KBM-7 (cell line): ENCODE measurements at regions not wholly inside any gene's neighbourhood (a gene's known extent, or its start where the extent isn't known, plus 50 kb on each side); places are given as distances from the start of the nearest gene placed in this dataset.

Experiments
- DNase-seq: peaks from one replicate; pipeline ENCODE4 v3.0.0-alpha.2; 2015
- in situ Hi-C: fragments of 300-500 bp; cut with MboI; formaldehyde crosslinking; loops from 2 replicates; pipeline ENCODE4 v1.14.3; 2020; ENCODE audit warnings: low sequenced_read_pairs, low pct_unique_long_range_greater_than_20kb, mixed read lengths

DNA sequence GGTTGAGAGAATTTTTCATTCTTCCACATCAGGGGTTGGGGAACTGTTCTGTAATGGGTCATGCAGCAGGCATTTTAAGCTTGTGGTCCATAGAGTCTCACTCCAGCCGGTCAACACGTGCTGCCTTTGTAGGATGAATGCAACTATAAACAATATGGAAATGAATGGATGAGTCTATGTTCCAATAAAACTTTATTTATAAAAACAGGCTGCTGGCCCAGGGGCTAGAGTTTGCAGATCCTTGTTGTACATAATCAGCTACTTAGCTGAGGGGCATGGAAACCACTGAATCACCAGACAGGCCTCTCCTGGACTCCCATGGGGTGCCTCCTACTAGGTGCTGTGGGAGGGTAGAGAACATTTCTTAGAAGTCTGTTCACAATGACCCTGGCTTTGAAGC, 243.4 kb downstream of the BMP7 start:
- in situ Hi-C loops: no loop called here
- DNase-seq: no peak

DNA sequence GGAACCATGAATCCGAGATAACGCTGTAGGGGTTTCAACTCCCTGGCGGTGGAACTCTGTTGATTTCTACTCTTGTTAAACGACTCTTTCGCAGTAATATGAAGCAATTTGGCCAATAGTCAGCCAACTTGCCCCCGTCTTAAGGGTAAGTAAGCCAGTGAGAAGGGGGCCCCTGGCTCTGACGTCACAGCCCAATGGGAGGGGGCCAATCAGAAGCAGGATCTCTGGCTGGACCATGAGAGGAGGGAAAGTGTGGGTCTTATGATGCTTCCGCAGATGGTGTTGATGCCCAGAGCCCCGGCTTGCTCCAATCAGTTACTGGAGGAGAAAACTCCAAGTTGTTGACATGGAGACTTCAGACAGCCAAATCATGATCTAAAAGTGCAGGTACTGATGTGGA, 242.4 kb downstream of the BMP7 start:
- no peak for DNase-seq
- in situ Hi-C loops: no loop called here

DNA sequence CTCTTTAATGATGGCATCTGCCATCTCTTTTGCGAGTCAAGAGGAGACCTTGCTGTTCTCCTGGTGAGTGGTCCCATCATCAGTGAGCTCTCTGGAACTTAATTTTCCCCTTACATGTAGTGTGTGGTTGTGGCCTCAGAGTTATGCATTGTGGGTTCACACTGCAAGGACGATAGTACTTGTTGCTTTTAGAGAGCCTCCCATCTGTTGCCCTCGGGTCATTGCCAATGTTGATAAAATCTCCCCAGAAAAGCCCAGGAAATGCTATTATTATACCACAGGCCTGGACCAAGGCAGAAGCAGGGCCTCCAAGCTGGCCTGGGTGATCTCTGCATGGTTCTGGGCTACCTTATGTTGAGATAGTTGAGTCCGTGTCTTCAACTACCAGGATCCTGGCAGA, 241.6 kb downstream of the BMP7 start:
- in situ Hi-C loops: no loop called here
- no peak for DNase-seq

GRCh38 chr20:57025261-57025660, 241.2 kb downstream of the BMP7 start:
- in situ Hi-C loops: no loop called here
- DNase-seq: no peak

DNA sequence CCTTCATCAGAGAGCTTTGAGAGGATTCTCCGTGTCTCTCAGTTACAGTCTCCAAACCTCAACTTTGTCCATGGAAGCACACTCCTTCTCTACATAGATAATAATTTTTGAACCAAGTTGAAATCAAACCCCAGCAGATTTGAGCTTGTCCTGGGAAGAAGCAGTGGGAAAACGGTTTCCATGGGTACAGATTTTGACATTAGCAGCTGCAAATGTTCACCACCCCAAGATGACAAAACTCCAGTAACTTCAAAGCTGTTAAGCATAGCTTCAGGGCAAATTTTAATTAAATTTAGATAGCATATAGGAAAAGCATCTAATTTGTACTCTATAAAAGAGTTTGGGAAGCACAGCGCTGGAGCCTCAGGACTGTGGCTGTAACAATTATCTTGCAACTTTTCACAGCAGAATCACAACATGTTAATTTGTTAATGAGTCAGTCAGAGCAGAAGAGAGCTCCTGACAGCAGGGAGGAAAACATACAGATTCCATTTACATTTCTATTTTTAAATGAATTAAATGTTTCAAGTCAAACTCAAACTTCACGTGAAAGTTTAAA, 240.7 kb downstream of the BMP7 start:
- no peak for DNase-seq
- in situ Hi-C loops: no loop called here

GRCh38 chr20:57027777-57028176, 238.7 kb downstream of the BMP7 start:
- in situ Hi-C loops: no loop called here
- no peak for DNase-seq

DNA sequence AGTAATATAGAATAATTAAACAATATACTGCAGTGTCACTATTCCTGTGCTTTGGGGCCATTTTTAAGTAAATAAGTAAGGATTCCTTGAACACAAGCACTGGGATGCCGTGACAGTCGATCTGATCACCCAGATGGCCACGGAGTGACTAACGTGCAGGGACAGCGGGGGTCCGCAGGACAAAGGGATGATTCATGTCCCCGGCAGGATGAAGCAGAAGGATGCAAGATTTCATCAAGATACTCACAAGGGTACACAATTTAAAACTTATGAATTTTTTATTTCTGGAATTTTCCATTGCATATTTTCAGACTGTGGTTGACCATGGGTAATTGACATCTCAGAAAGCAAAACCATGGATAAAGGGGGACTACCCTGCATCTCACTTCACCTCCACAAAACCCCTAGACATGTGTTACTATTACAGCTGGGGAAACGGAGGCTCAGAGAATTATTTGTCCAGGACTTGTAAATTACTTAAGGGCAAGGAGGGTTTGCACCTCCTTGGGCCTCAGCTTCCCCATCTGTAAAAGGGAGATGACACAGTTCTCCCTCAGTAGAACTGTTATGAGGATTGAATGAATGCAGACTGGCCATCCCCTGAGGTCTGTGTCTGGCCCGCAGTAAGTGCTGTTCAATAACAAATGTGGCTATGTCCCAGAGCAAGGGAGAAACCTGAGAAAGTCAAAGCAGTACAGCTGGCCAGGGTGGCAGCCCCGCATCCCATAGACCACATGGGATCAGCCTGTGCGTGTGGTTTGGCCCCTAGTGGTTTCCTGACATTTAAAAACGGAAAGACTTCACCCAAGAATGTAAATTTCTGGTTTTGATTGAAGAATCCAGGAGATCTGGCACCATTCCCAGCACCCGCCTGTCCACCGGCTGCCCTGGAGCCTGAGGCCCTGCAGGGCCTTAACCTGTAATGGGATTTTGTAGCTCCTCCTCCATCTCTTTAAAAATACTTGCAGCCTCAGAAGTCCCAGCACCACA, 235.5 kb downstream of the BMP7 start:
- in situ Hi-C loops: no loop called here
- DNase-seq: no peak

DNA sequence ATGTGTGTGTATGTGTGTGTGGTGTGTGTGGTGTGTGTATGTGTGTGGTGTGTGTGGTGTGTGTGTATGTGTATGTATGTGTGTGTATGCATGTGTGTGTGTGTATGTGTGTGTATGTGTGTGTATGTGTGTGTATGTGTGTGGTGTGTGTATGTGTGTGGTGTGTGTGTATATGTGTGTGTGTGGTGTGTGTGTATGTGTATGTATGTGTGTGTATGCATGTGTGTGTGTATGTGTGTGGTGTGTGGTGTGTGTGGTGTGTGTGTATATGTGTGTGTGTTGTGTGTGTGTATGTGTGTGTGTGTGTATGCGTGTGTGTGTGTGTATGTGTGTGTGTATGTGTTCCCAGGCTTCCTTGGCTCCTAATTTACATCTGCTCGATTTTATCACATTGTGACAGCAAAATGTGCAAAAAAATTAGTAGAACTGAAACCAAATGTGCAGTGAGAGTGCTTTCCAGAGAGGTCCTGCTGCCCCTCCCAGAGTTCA, 234.5 kb downstream of the BMP7 start:
- in situ Hi-C loops: no loop called here
- DNase-seq: no peak

DNA sequence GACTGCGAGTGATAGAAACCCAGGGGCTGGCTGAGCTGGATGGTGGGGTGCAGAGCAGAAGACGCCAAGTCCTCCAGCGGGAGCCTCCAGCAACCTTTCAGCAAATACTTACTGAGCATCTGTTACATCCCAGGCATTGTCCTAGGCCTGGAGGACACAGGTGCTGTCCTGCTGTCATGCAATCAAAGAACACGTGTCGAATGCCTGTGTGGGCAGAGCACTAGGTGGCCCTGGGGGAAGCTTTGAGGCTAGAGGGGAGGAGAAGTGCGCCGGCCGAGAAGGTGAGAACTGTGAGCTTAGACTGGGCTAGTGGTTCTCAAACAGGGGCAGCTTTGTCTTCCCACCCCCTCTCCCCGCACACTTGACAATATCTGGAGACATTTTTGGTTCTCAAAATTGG, 233.6 kb downstream of the BMP7 start:
- no peak for DNase-seq
- in situ Hi-C loops: no loop called here

GRCh38 chr20:57034001-57034400, 232.4 kb downstream of the BMP7 start:
- in situ Hi-C loops: no loop called here
- no peak for DNase-seq

- in situ Hi-C loops: no loop called here
- no peak for DNase-seq
Measured at GRCh38 chr20:57037689-57038088, 228.8 kb downstream of the BMP7 start.

GRCh38 chr20:57038608-57039440, 227.6 kb downstream of the BMP7 start:
- in situ Hi-C loops: no loop called here
- no peak for DNase-seq

GRCh38 chr20:57040466-57040865, 226.0 kb downstream of the BMP7 start:
- DNase-seq: no peak
- in situ Hi-C loops: no loop called here

DNA sequence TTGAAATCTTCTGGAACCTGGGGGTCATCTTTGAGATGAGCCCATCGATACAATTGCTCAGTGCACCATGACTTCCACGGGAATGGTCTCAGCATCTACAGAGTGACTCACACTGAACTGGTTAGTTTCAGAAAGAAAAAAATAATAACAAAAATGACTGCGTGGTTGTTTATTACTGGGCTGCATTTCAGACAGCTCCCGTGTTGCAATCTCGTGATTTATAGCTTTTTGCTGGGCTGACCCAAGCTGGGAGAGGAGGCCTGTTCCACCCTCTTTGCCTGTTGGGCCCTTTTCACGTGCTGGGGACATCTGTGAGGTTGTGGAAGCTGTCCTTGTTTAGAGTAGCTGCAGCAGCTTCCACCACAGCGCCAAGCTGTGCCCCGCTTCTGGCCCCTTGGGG, 225.5 kb downstream of the BMP7 start:
- no peak for DNase-seq
- in situ Hi-C loops: no loop called here

DNA sequence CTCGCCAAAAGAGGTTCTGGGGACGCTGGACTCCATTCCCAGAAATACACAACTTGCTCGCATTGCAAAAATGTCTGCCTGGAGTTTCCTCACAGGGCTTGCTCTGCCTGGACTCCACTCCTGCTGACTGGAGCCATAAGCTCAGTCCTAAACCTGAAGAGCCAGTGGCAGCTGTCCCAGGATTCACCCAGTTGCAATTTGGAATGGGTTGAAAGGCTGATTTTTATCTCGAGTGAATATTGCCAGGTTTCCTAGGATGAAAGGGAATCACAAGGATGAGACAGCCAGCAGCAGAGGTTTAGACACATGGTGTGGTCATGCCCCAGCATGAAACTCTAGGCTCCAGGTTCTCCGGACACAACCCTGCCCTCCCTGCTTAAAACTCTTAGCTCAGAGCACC, 223.3 kb downstream of the BMP7 start:
- no peak for DNase-seq
- in situ Hi-C loops: no loop called here

DNA sequence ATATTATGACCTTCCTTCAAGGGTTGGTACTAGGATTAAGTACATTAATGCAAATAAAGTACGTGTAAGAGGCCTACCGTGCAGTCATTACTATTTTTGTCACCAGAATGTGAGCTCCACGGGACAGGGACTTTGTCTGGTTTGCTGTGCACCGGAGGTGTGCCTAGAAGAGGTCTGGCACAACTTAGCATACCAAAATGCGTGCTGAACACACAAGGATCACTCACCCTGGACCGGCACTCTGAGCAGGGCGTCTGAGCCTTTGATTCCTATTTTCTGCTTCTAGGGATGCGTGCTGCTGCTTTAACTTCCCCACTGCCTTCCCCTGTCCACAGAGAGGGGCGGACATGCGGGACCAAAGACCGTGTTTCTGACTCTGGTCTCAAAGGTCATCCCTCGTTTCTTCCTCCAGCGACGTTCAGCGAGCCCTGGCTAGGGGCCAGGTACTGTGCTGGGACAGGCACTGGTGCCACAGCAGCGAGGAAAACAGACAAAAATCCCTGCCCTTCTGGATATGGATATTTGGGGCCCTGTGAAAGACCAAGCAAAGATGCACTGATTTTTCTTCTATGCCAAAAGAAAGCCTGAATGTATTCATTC, 222.7 kb downstream of the BMP7 start:
- no peak for DNase-seq
- in situ Hi-C loops: no loop called here

DNA sequence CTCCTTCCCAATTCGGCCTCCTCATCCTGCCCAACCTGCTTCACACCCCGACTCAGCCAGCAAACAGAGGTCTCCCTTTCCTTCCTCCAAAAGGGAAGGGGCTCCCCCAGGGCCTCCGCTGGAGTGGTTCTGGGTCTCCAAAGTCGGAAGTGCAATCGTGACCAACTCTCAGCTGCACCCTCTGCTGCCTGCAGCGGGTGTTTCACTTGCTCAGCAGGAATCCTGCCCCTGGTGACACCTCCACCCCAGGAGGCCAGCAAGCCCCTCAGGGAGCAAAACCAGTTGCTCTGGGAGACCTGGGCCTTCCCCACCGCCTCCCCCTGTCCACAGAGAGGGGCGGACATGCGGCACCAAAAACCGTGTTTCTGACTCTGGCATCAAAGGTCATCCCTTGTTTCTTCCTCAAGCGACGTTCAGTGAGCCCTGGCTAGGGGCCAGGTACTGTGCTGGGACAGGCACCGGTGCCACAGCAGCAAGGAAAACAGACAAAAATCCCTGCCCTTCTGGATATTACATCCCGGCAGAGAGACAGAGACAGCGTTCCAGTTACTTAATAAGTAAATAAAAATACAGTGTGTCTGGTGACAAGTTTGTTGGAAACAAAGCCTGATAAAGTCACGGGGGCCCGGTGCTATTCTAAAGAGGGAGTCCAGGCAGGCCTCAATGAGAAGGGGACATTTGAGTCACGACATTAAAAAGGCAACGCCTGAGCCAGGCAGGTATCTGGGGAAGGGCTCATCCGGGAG, 219.0 kb downstream of the BMP7 start:
- no peak for DNase-seq
- in situ Hi-C loops: no loop called here

DNA sequence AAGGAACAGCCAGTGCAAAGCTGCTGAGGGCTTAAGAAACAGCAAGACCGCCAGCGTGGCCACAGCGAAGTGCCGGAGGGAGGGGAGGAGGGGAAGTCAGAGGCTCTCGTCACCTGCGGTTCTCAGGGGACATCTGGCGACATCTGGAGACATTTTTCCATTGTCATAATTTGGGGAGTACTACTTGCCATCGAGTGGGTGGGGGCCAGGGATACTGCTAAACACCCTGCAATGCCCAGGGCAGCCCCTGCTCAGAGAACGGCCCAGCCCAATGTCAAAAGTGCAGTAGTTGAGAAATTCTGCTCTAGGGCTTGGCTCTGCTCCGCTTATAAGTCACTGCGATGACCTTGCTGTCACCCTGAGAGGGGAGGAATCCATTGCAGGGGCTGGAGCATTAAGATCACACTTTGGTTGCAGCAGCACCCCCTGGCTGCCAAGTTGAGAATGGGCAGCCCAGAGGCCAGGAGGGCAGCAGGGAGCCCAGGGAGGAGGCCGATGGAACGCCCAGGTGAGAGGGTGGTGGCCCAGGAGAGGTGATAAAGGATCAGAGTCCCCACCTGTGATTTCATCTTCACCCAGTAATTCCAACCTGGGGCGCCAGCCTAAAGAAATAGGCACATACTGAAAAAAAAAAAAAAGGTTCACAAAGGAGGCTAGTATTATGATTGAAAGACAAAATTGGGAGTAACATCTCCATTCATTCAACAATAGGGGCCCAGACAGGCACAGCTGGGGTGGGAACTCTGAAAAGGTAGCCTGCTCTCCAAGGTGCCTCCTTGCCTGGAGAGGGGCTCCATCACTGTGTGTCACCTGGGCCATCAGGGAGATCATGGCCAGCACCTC, 218.2 kb downstream of the BMP7 start:
- peak; percentile 34 for DNase-seq

More for the DNA sequence above, 218.2 kb downstream of the BMP7 start:
- in situ Hi-C loops: no loop called here
